Endothelial cell of umbilical vein (primary cell): ENCODE measurements at regions not wholly inside any gene's neighbourhood (a gene's known extent, or its start where the extent isn't known, plus 50 kb on each side); places are given as distances from the start of the nearest gene placed in this dataset.
A peak's percentile ranks its signal among the peaks of the same experiment; 100 is the strongest.

Experiments used
- BruUV-seq: library from RNA; stranded (reverse); fragments of 400-500 nt; replicated peaks from 2 replicates; lab custom pipeline; 2021; lab: Mats Ljungman, UMichigan
- CTCF ChIA-PET: fragments of 300-600, 350-600 bp; sonication (Branson Sonifier 250); formaldehyde crosslinking; loops from one replicate; lab custom pipeline; 2021; ENCODE audit warnings: antibody characterized with exemption, inconsistent platforms; lab: Charles Lee
- POLR2A ChIA-PET: fragments of 300-600, 350-600 bp; sonication (Branson Sonifier 250); formaldehyde crosslinking; loops from one replicate; lab custom pipeline; 2021; ENCODE audit warnings: antibody characterized with exemption, inconsistent platforms; lab: Charles Lee
- DNase-seq: peaks from one replicate; pipeline ENCODE4 v3.0.0-alpha.2; 2011; ENCODE audit warnings: low read depth, low spot score
- FAIRE-seq: peaks from 2 replicates; lab custom pipeline; 2011; peaks lifted over from hg19 to GRCh38; lab: Jason Lieb, UNC
- H2AFZ ChIP-seq: 2 replicates; pipeline ENCODE4 v1.6.0; 2012; ENCODE audit warnings: low read depth, low read length, control low read depth, inconsistent platforms
- H3K27ac ChIP-seq: 2 replicates; pipeline ENCODE4 v1.5.1; 2011; ENCODE audit warnings: low read depth, mild to moderate bottlenecking, control low read depth, low read length, moderate library complexity; ENCODE audit not compliant: insufficient read depth
- H3K27me3 ChIP-seq, 2 experiments: 2 replicates each; pipeline versions ENCODE4 v1.6.0 to v1.6.1; 2011; ENCODE audit warnings: low read length in 2 of 2, mixed read lengths in 1 of 2; ENCODE audit not compliant: control insufficient read depth in 2 of 2, insufficient read depth in 2 of 2
- H3K36me3 ChIP-seq, 2 experiments: 2 replicates in 1 of 2; 3 replicates in 1 of 2; pipeline ENCODE4 v1.5.1; 2011; ENCODE audit warnings: low read length in 2 of 2, mild to moderate bottlenecking in 1 of 2, moderate library complexity in 1 of 2; ENCODE audit not compliant: control insufficient read depth in 2 of 2, insufficient read depth in 2 of 2; ENCODE audit errors: extremely low read depth in 1 of 2
- H3K4me1 ChIP-seq: 3 replicates; pipeline ENCODE4 v1.5.1; 2011; ENCODE audit warnings: mild to moderate bottlenecking, low read length; ENCODE audit not compliant: control insufficient read depth, insufficient read depth; ENCODE audit errors: extremely low read depth
- H3K4me2 ChIP-seq: 2 replicates; pipeline ENCODE4 v1.6.1; 2011; ENCODE audit warnings: low read length, control low read depth, mixed read lengths; ENCODE audit not compliant: insufficient read depth
- H3K4me3 ChIP-seq, 3 experiments: fragments of 200-600 bp in 1 of 3; sonication (generic), shearing (Covaris generic) in 1 of 3; replicated peaks in 1 of 3; 2 replicates each; pipeline ENCODE4 v1.5.1; 2011 to 2016; ENCODE audit warnings: control low read depth in 3 of 3, low read length in 3 of 3, mild to moderate bottlenecking in 2 of 3, inconsistent platforms in 1 of 3, low read depth in 1 of 3, moderate library complexity in 1 of 3; ENCODE audit not compliant: insufficient read depth in 1 of 3
- H3K79me2 ChIP-seq: 2 replicates; pipeline ENCODE4 v1.6.0; 2012; ENCODE audit warnings: low read length, inconsistent platforms; ENCODE audit not compliant: control insufficient read depth, insufficient read depth
- H3K9ac ChIP-seq: replicated peaks from 2 replicates; pipeline ENCODE3; 2011; ENCODE audit warnings: low read length, control low read depth; ENCODE audit not compliant: insufficient read depth; ENCODE audit errors: extremely low read depth
- H3K9me1 ChIP-seq: replicated peaks from 3 replicates; pipeline ENCODE4 v1.6.0; 2011; ENCODE audit warnings: mild to moderate bottlenecking, low read length; ENCODE audit not compliant: control insufficient read depth, insufficient read depth; ENCODE audit errors: extremely low read depth
- H3K9me3 ChIP-seq: replicated peaks from 2 replicates; pipeline ENCODE4 v1.5.1; 2012; ENCODE audit warnings: low read length, inconsistent platforms; ENCODE audit not compliant: control insufficient read depth, insufficient read depth
- H4K20me1 ChIP-seq: replicated peaks from 2 replicates; pipeline ENCODE3; 2011; ENCODE audit warnings: mild to moderate bottlenecking, low read length; ENCODE audit not compliant: control insufficient read depth, insufficient read depth; ENCODE audit errors: extremely low read depth
- EZH2 ChIP-seq: IDR thresholded peaks from 2 replicates; pipeline ENCODE4 v1.6.1; 2012; ENCODE audit warnings: borderline replicate concordance, low read depth, mild to moderate bottlenecking, moderate library complexity, low read length, inconsistent platforms; ENCODE audit not compliant: severe bottlenecking
- FOS ChIP-seq: IDR thresholded peaks from 2 replicates; pipeline ENCODE4 v1.6.1; 2011; ENCODE audit warnings: mild to moderate bottlenecking, low read length, moderate library complexity, borderline replicate concordance; ENCODE audit not compliant: insufficient read depth
- GATA2 ChIP-seq: IDR thresholded peaks from 2 replicates; pipeline ENCODE4 v1.7.0; 2011; ENCODE audit warnings: low read depth, mild to moderate bottlenecking, moderate library complexity, mixed read lengths, low read length; ENCODE audit not compliant: insufficient read length, insufficient read depth
- JUN ChIP-seq: IDR thresholded peaks from 2 replicates; pipeline ENCODE4 v1.6.1; 2011; ENCODE audit warnings: borderline replicate concordance, low read depth; ENCODE audit not compliant: insufficient read length, insufficient read depth
- MYC ChIP-seq: IDR thresholded peaks from one replicate; pipeline ENCODE4 v1.6.1; 2011; ENCODE audit warnings: mild to moderate bottlenecking, low read depth, low read length
- POLR2A ChIP-seq: IDR thresholded peaks from 2 replicates; pipeline ENCODE4 v1.6.1; 2012; ENCODE audit warnings: low read depth, mild to moderate bottlenecking, control low read depth, low read length
- dilution Hi-C: fragments of 300-500 bp; cut with MboI; formaldehyde crosslinking; loops from one replicate; pipeline ENCODE4 v1.15.0; 2019; ENCODE audit warnings: low sequenced_read_pairs; ENCODE audit not compliant: extremely low pct_ligation_motif_present
- intact Hi-C: fragments of 100-400 bp; cut with micrococcal nuclease; formaldehyde crosslinking; loops from one replicate; pipeline ENCODE4 v1.10.0; 2022
- TF ChIP-seq, protein P1 (sequence below), 2 donors: IDR thresholded peaks; 1 replicate in 1 of 2; 2 replicates in 1 of 2; pipeline ENCODE4 v1.5.1; 2011; ENCODE audit warnings: low read length in 2 of 2, mild to moderate bottlenecking in 2 of 2, moderate library complexity in 2 of 2, control low read depth in 1 of 2, inconsistent platforms in 1 of 2, low read depth in 1 of 2; ENCODE audit not compliant: insufficient read depth in 1 of 2; ENCODE audit errors: extremely low read depth in 1 of 2
- TF ChIP-seq, protein P2 (sequence below): IDR thresholded peaks from 2 replicates; pipeline ENCODE4 v1.6.1; 2011; ENCODE audit not compliant: insufficient read depth, insufficient read length

DNA sequence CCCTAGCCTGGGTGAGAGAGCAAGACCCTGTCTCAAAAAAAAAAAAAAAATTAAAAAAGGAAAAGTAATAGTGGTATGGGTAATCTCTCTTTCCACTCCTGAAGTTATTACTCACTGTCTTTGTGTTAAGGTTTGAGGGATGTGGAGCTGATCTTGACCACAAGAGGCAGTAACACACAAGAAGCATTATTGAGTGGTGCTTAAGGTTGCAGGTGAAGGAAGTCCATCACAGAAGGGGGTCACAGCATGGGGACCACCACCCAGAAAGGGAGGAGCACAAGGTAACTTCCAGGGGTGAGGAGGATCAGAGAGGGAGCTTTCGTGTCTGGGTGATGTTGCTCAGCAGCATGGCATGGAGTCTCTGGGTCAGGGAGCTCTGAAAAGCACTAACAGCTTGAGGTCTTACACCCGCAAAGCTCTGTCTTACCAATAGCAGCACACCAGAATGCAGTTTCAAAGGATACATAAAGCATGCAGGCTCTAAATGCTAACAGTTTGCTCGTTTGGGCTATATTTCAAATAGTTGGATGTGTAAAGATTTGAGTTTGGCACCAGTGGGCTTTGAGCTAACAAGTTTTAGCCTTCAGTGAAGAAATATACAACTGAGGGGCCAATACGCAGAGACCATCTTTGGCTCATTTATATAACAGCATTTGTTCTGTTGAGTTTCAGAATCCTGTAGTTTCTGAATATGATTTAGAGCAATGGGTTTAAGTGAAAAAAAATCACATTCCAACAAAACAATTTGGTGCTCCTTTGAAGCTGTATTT lies 100.4 kb upstream of the DNAJC1 start:
- no peaks in the 10 kb centered on the region for H3K79me2 ChIP-seq
- ChIA-PET CTCF (interaction anchor here (0.7 to 1.6 kb wide), 8 partner anchors 15 to 314 kb away, joined by 3 to 5 read pairs (median 3); no protein-coding TSS in a partner anchor), POLR2A (no interaction called here)
- no peaks in the 10 kb centered on the region for H3K9me3 ChIP-seq
- FAIRE-seq (no peak), DNase-seq (peak; percentile 11)
- no peak overlapping the region for H3K27ac ChIP-seq
- H3K36me3 ChIP-seq: no peaks in the 10 kb centered on the region
- dilution Hi-C loops: no loop called here
- H3K9ac ChIP-seq: no peak overlapping the region
- no peak overlapping the region for H3K4me3 ChIP-seq
- H2AFZ ChIP-seq: no peak overlapping the region
- BruUV-seq: no TSS peak
- H3K9me1 ChIP-seq: no peaks in the 10 kb centered on the region
- intact Hi-C loops: no loop called here
- no peaks in the 10 kb centered on the region for H3K4me1 ChIP-seq
- no peaks in the 10 kb centered on the region for H3K27me3 ChIP-seq
- H3K4me2 ChIP-seq: no peak overlapping the region
- H4K20me1 ChIP-seq: no peaks in the 10 kb centered on the region
- TF ChIP-seq, protein P1, sequence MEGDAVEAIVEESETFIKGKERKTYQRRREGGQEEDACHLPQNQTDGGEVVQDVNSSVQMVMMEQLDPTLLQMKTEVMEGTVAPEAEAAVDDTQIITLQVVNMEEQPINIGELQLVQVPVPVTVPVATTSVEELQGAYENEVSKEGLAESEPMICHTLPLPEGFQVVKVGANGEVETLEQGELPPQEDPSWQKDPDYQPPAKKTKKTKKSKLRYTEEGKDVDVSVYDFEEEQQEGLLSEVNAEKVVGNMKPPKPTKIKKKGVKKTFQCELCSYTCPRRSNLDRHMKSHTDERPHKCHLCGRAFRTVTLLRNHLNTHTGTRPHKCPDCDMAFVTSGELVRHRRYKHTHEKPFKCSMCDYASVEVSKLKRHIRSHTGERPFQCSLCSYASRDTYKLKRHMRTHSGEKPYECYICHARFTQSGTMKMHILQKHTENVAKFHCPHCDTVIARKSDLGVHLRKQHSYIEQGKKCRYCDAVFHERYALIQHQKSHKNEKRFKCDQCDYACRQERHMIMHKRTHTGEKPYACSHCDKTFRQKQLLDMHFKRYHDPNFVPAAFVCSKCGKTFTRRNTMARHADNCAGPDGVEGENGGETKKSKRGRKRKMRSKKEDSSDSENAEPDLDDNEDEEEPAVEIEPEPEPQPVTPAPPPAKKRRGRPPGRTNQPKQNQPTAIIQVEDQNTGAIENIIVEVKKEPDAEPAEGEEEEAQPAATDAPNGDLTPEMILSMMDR (IDR thresholded peaks at IDR 0.05; ENCODE audit: extremely low read depth in 1 of 2, insufficient read depth in 1 of 2, low read depth in 1 of 2, low read length in 2 of 2): peak in 1 of 2 donors; percentile 10
- no peak for TF ChIP-seq EZH2

DNA sequence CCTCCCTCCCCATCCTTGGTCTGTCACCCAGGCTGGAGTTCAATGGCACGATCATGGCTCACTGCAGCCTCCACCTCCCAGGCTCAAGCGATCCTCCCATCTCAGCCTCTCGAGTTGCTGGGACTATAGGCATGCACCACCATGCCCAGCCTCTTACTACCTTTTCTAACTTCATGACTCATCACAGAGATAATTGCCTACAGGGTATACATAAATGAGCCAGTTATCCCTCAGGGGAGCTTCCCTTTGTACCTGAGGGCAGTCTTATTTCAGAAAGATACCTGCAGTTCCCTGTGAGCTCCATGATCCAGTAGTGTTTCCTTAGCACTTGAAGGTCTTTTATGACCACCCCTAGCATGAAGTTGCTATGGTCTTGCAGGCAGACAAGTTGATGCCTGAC lies 94.2 kb upstream of the DNAJC1 start:
- CTCF ChIA-PET: no interaction called here
- Histone ChIP-seq H4K20me1 (no peaks in the 10 kb centered on the region), H3K9me3 (no peaks in the 10 kb centered on the region), H3K4me1 (no peaks in the 10 kb centered on the region), H3K4me2 (no peak overlapping the region), H3K27ac (no peak overlapping the region), H2AFZ (no peak overlapping the region), H3K9me1 (no peaks in the 10 kb centered on the region), H3K27me3 (no peaks in the 10 kb centered on the region), H3K4me3 (no peak overlapping the region), H3K9ac (no peak overlapping the region), H3K79me2 (no peaks in the 10 kb centered on the region), H3K36me3 (no peaks in the 10 kb centered on the region)
- no TSS peak for BruUV-seq
- DNase-seq (no peak), FAIRE-seq (no peak)
- intact Hi-C loops: no loop called here
- POLR2A ChIA-PET: no interaction called here
- TF ChIP-seq MYC (no peak), GATA2 (no peak), POLR2A (no peak), FOS (no peak), EZH2 (no peak), JUN (no peak)
- TF ChIP-seq, protein P2, sequence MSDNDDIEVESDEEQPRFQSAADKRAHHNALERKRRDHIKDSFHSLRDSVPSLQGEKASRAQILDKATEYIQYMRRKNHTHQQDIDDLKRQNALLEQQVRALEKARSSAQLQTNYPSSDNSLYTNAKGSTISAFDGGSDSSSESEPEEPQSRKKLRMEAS: no peak
- TF ChIP-seq, protein P1 (IDR thresholded peaks at IDR 0.05; ENCODE audit: extremely low read depth in 1 of 2, insufficient read depth in 1 of 2, low read depth in 1 of 2, low read length in 2 of 2): no peak
- dilution Hi-C loops: no loop called here
